ENCODE measurements at regions not wholly inside any gene's neighbourhood (a gene's known extent, or its start where the extent isn't known, plus 50 kb on each side); places are given as distances from the start of the nearest gene placed in this dataset.

DNA sequence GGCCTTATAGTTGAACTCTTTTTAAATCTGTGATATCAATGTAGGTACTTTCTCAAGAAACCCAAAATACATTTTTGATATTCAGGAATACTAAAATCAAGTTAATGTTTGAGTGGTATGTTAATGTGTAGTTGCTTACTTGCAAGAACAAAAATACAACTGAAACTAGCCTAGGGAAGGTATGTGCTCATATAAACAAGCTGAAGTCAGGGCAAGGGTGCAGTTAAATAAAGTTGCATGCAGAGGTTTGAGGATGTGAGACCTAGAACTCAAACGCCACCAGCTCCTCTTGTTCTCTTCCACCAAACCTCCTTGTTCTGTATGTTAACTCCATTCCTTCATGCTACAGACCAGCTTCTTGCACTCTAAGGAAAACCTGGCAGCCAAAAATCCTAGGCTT is 388.3 kb upstream of the SMIM21 start:
- Histone ChIP-seq H3K9me3 (ENCODE audit: control insufficient read depth, low read length) (no peaks in the 10 kb centered on the region), H3K4me3 (ENCODE audit: low read depth, low read length) (no peak overlapping the region), H3K4me2 (ENCODE audit: low read length) (no peak overlapping the region), H3K36me3 (ENCODE audit: control insufficient read depth, insufficient read depth, low read length) (no peaks in the 10 kb centered on the region), H3K4me1 (no peaks in the 10 kb centered on the region), H3K79me2 (no peaks in the 10 kb centered on the region), H3K9ac (no peak overlapping the region), H3K27ac (no peak overlapping the region), H3K27me3 (ENCODE audit: control insufficient read depth, insufficient read depth, low read length) (no peaks in the 10 kb centered on the region), H2AFZ (no peak overlapping the region)
- TF ChIP-seq, protein P1, sequence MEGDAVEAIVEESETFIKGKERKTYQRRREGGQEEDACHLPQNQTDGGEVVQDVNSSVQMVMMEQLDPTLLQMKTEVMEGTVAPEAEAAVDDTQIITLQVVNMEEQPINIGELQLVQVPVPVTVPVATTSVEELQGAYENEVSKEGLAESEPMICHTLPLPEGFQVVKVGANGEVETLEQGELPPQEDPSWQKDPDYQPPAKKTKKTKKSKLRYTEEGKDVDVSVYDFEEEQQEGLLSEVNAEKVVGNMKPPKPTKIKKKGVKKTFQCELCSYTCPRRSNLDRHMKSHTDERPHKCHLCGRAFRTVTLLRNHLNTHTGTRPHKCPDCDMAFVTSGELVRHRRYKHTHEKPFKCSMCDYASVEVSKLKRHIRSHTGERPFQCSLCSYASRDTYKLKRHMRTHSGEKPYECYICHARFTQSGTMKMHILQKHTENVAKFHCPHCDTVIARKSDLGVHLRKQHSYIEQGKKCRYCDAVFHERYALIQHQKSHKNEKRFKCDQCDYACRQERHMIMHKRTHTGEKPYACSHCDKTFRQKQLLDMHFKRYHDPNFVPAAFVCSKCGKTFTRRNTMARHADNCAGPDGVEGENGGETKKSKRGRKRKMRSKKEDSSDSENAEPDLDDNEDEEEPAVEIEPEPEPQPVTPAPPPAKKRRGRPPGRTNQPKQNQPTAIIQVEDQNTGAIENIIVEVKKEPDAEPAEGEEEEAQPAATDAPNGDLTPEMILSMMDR (IDR thresholded peaks at IDR 0.05): no peak

GRCh38 chr18:75812761-75813160 is 385.3 kb upstream of the SMIM21 start:
- Histone ChIP-seq H3K36me3 (ENCODE audit: control insufficient read depth, insufficient read depth, low read length) (no peaks in the 10 kb centered on the region), H3K4me3 (ENCODE audit: low read depth, low read length) (no peak overlapping the region), H3K79me2 (no peaks in the 10 kb centered on the region), H2AFZ (no peak overlapping the region), H3K9ac (no peak overlapping the region), H3K9me3 (ENCODE audit: control insufficient read depth, low read length) (no peaks in the 10 kb centered on the region), H3K4me1 (no peaks in the 10 kb centered on the region), H3K4me2 (ENCODE audit: low read length) (no peak overlapping the region), H3K27me3 (ENCODE audit: control insufficient read depth, insufficient read depth, low read length) (no peaks in the 10 kb centered on the region), H3K27ac (no peak overlapping the region)
- TF ChIP-seq, protein P1 (IDR thresholded peaks at IDR 0.05): no peak

GRCh38 chr18:75810961-75811551 is 383.6 kb upstream of the SMIM21 start:
- no peak overlapping the region for H3K9ac ChIP-seq
- H3K4me3 ChIP-seq (ENCODE audit: low read depth, low read length): no peak overlapping the region
- no peak overlapping the region for H3K27ac ChIP-seq
- TF ChIP-seq, protein P1 (IDR thresholded peaks at IDR 0.05): no peak
- H3K4me2 ChIP-seq (ENCODE audit: low read length): no peak overlapping the region
- no peaks in the 10 kb centered on the region for H3K4me1 ChIP-seq
- H3K9me3 ChIP-seq (ENCODE audit: control insufficient read depth, low read length): no peaks in the 10 kb centered on the region
- H3K79me2 ChIP-seq: no peaks in the 10 kb centered on the region
- H3K36me3 ChIP-seq (ENCODE audit: control insufficient read depth, insufficient read depth, low read length): no peaks in the 10 kb centered on the region
- H3K27me3 ChIP-seq (ENCODE audit: control insufficient read depth, insufficient read depth, low read length): no peaks in the 10 kb centered on the region
- no peak overlapping the region for H2AFZ ChIP-seq

DNA sequence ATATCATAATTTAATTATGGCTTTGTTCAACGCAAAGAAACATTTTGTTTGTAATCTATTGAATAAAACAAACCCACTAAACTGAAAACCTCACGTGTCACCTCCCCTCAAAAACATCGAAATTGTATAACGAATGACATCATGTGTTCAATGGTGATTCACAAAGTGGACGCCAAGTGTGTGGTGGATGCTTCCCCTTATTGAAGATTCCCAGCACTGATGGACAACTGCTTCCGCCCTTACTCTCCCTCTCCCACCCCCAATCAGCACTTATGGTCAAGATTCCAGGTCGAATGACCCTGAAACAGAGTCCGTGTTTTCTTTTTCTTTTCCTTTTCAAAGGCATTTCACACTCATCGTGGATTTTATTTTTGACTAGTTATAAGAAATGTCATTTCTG is 383.0 kb upstream of the SMIM21 start:
- Histone ChIP-seq H3K36me3 (ENCODE audit: control insufficient read depth, insufficient read depth, low read length) (no peaks in the 10 kb centered on the region), H3K27me3 (ENCODE audit: control insufficient read depth, insufficient read depth, low read length) (no peaks in the 10 kb centered on the region), H3K9ac (no peak overlapping the region), H3K79me2 (no peaks in the 10 kb centered on the region), H3K4me3 (ENCODE audit: low read depth, low read length) (no peak overlapping the region), H3K9me3 (ENCODE audit: control insufficient read depth, low read length) (no peaks in the 10 kb centered on the region), H3K4me1 (no peaks in the 10 kb centered on the region), H2AFZ (no peak overlapping the region), H3K27ac (no peak overlapping the region), H3K4me2 (ENCODE audit: low read length) (no peak overlapping the region)
- TF ChIP-seq, protein P1 (IDR thresholded peaks at IDR 0.05): no peak

GRCh38 chr18:75809926-75810255 is 382.4 kb upstream of the SMIM21 start:
- no peak overlapping the region for H3K4me2 ChIP-seq (ENCODE audit: low read length)

More at GRCh38 chr18:75809926-75810255, 382.4 kb upstream of the SMIM21 start:
- H3K9me3 ChIP-seq (ENCODE audit: control insufficient read depth, low read length): no peaks in the 10 kb centered on the region
- no peaks in the 10 kb centered on the region for H3K4me1 ChIP-seq
- H3K79me2 ChIP-seq: no peaks in the 10 kb centered on the region
- H3K36me3 ChIP-seq (ENCODE audit: control insufficient read depth, insufficient read depth, low read length): no peaks in the 10 kb centered on the region
- H2AFZ ChIP-seq: no peak overlapping the region
- no peak overlapping the region for H3K27ac ChIP-seq
- H3K9ac ChIP-seq: no peak overlapping the region
- TF ChIP-seq, protein P1 (IDR thresholded peaks at IDR 0.05): no peak
- H3K4me3 ChIP-seq (ENCODE audit: low read depth, low read length): no peak overlapping the region
- H3K27me3 ChIP-seq (ENCODE audit: control insufficient read depth, insufficient read depth, low read length): no peaks in the 10 kb centered on the region
